NCI-H748 treated with DMSO at 0.1 percent for 48 hours (cell line): ENCODE measurements at regions not wholly inside any gene's neighbourhood (a gene's known extent, or its start where the extent isn't known, plus 50 kb on each side); places are given as distances from the start of the nearest gene placed in this dataset.
A peak's percentile ranks its signal among the peaks of the same experiment; 100 is the strongest.

ENCODE experiments used
- DNase-seq: peaks from one replicate; lab custom pipeline; 2025; lab: John Stamatoyannopoulos, UW

- DNase-seq = no peak
Measured at GRCh38 chr12:13680916-13681315, 300.5 kb downstream of the GRIN2B start.

GRCh38 chr12:13676880-13677279 lies 304.5 kb downstream of the GRIN2B start:
- no peak for DNase-seq

GRCh38 chr12:13670285-13670866 lies 311.0 kb downstream of the GRIN2B start:
- DNase-seq = no peak

GRCh38 chr12:13668880-13669279 lies 312.5 kb downstream of the GRIN2B start:
- DNase-seq = no peak

GRCh38 chr12:13666806-13667205 lies 314.6 kb downstream of the GRIN2B start:
- DNase-seq = no peak

GRCh38 chr12:13661005-13661887 lies 320.2 kb downstream of the GRIN2B start:
- DNase-seq = peak; percentile 3

GRCh38 chr12:13654456-13654855 lies 326.9 kb downstream of the GRIN2B start:
- DNase-seq = no peak

GRCh38 chr12:13652105-13652504 lies 329.3 kb downstream of the GRIN2B start:
- no peak for DNase-seq

GRCh38 chr12:13635709-13636108 lies 345.7 kb downstream of the GRIN2B start:
- no peak for DNase-seq

GRCh38 chr12:13631873-13632272 lies 349.5 kb downstream of the GRIN2B start:
- DNase-seq = no peak

- DNase-seq = no peak
Measured at GRCh38 chr12:13630354-13630753, 351.0 kb downstream of the GRIN2B start.

- DNase-seq = no peak
Measured at GRCh38 chr12:13628067-13628466, 353.3 kb downstream of the GRIN2B start.

GRCh38 chr12:13627536-13627935 lies 353.9 kb downstream of the GRIN2B start:
- no peak for DNase-seq

GRCh38 chr12:13613297-13613696 lies 368.1 kb downstream of the GRIN2B start:
- no peak for DNase-seq

- no peak for DNase-seq
Measured at GRCh38 chr12:13609894-13610679, 371.3 kb downstream of the GRIN2B start.

- DNase-seq = peak; percentile 20
Measured at GRCh38 chr12:13606290-13606689, 375.1 kb downstream of the GRIN2B start.

GRCh38 chr12:13603953-13604352 lies 377.4 kb downstream of the GRIN2B start:
- no peak for DNase-seq

- no peak for DNase-seq
Measured at GRCh38 chr12:13602172-13602571, 379.2 kb downstream of the GRIN2B start.

GRCh38 chr12:13599176-13599575 lies 382.2 kb downstream of the GRIN2B start:
- no peak for DNase-seq

GRCh38 chr12:13597837-13598236 lies 383.6 kb downstream of the GRIN2B start:
- no peak for DNase-seq

- no peak for DNase-seq
Measured at GRCh38 chr12:13597166-13597565, 384.2 kb downstream of the GRIN2B start.

GRCh38 chr12:13596714-13597113 lies 384.7 kb downstream of the GRIN2B start:
- no peak for DNase-seq
